ENCODE measurements at regions not wholly inside any gene's neighbourhood (a gene's known extent, or its start where the extent isn't known, plus 50 kb on each side); places are given as distances from the start of the nearest gene placed in this dataset.
A peak's percentile ranks its signal among the peaks of the same experiment; 100 is the strongest.

DNA sequence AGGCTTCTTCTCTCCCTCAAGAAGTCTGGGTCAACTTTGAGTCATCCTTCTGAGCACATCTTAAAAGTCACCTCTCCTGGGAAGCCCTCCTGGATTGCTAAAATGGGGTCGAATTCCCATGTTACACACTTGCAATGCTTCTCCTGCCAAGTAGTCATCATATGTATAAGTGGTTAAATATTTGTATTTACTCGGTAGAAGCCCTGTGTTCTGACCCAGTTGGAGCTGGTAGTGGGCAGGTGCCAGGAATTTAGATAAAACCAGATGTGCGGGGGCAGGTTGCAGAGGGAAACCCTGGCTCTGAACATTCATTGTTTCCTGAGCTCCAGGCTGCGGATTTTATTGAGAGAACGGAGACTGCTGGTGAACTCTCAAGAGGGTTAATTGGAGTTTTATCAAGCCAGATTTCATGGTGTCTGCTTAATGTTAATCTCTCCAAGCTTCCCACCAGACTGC lies 52.8 kb upstream of the RPL11 start:
- no peak overlapping the region for H2BK15ac ChIP-seq (ENCODE audit: low read depth, low read length)
- dilution Hi-C loops (cut with HindIII; ENCODE audit: low sequenced_read_pairs, unreplicated experiment) (no loop called here), in situ Hi-C loops (cut with MboI; ENCODE audit: low sequenced_read_pairs) (loop anchor here (5.0 to 25.0 kb wide), 2 partner anchors 92 to 652 kb away; no protein-coding TSS in a partner anchor)

More for the DNA sequence above, 52.8 kb upstream of the RPL11 start:
- H3K9ac ChIP-seq (ENCODE audit: low read depth, low read length): no peak overlapping the region
- H3K36me3 ChIP-seq (ENCODE audit: control insufficient read depth, insufficient read depth, low read length): no peaks in the 10 kb centered on the region
- ChIA-PET CTCF (interaction anchor here (6.4 kb wide), 1 partner anchor 94 kb away, joined by 49 read pairs; no protein-coding TSS in a partner anchor), POLR2A (ENCODE audit: unreplicated experiment) (no interaction called here)
- no peaks in the 10 kb centered on the region for H4K20me1 ChIP-seq (ENCODE audit: insufficient read depth, low read length)
- no TSS peak for BruUV-seq (replicated peaks)
- H3K4me3 ChIP-seq (ENCODE audit: insufficient read depth, low read depth, low read length): no peak overlapping the region
- peak; percentile 13 for DNase-seq
- 0 out of 2 replicates have a peak overlapping the region, but pooled peaks have one; percentile 34 for H2AK5ac ChIP-seq (ENCODE audit: low read depth, low read length)
- H3K9me3 ChIP-seq (ENCODE audit: control insufficient read depth, insufficient read depth, low read length): no peaks in the 10 kb centered on the region
- H2BK20ac ChIP-seq (ENCODE audit: low read depth, low read length): no peak overlapping the region
- TF ChIP-seq, protein P1, sequence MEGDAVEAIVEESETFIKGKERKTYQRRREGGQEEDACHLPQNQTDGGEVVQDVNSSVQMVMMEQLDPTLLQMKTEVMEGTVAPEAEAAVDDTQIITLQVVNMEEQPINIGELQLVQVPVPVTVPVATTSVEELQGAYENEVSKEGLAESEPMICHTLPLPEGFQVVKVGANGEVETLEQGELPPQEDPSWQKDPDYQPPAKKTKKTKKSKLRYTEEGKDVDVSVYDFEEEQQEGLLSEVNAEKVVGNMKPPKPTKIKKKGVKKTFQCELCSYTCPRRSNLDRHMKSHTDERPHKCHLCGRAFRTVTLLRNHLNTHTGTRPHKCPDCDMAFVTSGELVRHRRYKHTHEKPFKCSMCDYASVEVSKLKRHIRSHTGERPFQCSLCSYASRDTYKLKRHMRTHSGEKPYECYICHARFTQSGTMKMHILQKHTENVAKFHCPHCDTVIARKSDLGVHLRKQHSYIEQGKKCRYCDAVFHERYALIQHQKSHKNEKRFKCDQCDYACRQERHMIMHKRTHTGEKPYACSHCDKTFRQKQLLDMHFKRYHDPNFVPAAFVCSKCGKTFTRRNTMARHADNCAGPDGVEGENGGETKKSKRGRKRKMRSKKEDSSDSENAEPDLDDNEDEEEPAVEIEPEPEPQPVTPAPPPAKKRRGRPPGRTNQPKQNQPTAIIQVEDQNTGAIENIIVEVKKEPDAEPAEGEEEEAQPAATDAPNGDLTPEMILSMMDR (conservative IDR thresholded peaks at IDR 0.05; ENCODE audit: low read depth, low read length): no peak
- TF ChIP-seq, protein P2, sequence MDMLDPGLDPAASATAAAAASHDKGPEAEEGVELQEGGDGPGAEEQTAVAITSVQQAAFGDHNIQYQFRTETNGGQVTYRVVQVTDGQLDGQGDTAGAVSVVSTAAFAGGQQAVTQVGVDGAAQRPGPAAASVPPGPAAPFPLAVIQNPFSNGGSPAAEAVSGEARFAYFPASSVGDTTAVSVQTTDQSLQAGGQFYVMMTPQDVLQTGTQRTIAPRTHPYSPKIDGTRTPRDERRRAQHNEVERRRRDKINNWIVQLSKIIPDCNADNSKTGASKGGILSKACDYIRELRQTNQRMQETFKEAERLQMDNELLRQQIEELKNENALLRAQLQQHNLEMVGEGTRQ (IDR thresholded peaks at IDR 0.05; ENCODE audit: low read depth, low read length): no peak
- no peak for TF ChIP-seq RFX5 (IDR thresholded peaks at IDR 0.05; ENCODE audit: low read depth, low read length)
- TF ChIP-seq NFE2L2 (IDR thresholded peaks at IDR 0.05; ENCODE audit: low read depth, low read length): no peak
- no peak for TF ChIP-seq MXI1 (IDR thresholded peaks at IDR 0.05; ENCODE audit: borderline replicate concordance, low read depth, low read length)
- TF ChIP-seq, protein P3, sequence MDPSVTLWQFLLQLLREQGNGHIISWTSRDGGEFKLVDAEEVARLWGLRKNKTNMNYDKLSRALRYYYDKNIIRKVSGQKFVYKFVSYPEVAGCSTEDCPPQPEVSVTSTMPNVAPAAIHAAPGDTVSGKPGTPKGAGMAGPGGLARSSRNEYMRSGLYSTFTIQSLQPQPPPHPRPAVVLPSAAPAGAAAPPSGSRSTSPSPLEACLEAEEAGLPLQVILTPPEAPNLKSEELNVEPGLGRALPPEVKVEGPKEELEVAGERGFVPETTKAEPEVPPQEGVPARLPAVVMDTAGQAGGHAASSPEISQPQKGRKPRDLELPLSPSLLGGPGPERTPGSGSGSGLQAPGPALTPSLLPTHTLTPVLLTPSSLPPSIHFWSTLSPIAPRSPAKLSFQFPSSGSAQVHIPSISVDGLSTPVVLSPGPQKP (IDR thresholded peaks at IDR 0.05; ENCODE audit: borderline replicate concordance, low read depth, low read length): no peak
- TF ChIP-seq SMC3 (IDR thresholded peaks at IDR 0.05; ENCODE audit: low read depth, low read length): no peak
- TF ChIP-seq MAFK (IDR thresholded peaks at IDR 0.05; ENCODE audit: low read depth, low read length): no peak
- TF ChIP-seq POLR2A (IDR thresholded peaks at IDR 0.05; ENCODE audit: low read depth, low read length): no peak
- TF ChIP-seq CEBPB (IDR thresholded peaks at IDR 0.05; ENCODE audit: low read depth, low read length): no peak
- intact Hi-C loops (cut with micrococcal nuclease): loop anchor here (10.0 kb wide), 1 partner anchor 664 kb away; the partner anchor contains the start of gene LACTBL1
- H3K4ac ChIP-seq (ENCODE audit: low read depth, low read length): no peak overlapping the region
- H4K91ac ChIP-seq (ENCODE audit: insufficient read depth, low read depth, low read length): no peak overlapping the region
- no peak overlapping the region for H2BK120ac ChIP-seq (ENCODE audit: low read depth, low read length)
- no peak overlapping the region for H3K18ac ChIP-seq (ENCODE audit: low read depth, low read length)
- H3K27ac ChIP-seq (ENCODE audit: insufficient read depth, low read length): no peak overlapping the region
- ATAC-seq (ENCODE audit: low read depth): no peak
- no peak overlapping the region for H3K23ac ChIP-seq (ENCODE audit: low read depth, low read length)
- peaks cover 5% of the 10 kb centered on the region for H3K9me1 ChIP-seq (ENCODE audit: insufficient read depth, low read length)
- no peak overlapping the region for H2BK5ac ChIP-seq (ENCODE audit: low read depth, low read length, poor library complexity, severe bottlenecking)
- H3K56ac ChIP-seq (ENCODE audit: extremely low read depth, insufficient read depth, low read length): no peak overlapping the region
- H3K4me2 ChIP-seq (ENCODE audit: low read depth, low read length): no peak overlapping the region
- no peak overlapping the region for H4K5ac ChIP-seq (ENCODE audit: low read depth, low read length)
- no peak overlapping the region for H2AFZ ChIP-seq (replicated peaks; ENCODE audit: low read length, poor library complexity)
- no peak overlapping the region for H3K14ac ChIP-seq (replicated peaks; ENCODE audit: low read depth, low read length)
- no peak overlapping the region for H4K8ac ChIP-seq (ENCODE audit: low read depth in 2 of 2, low read length in 2 of 2)
- WGBS, 2 experiments (ENCODE audit: extremely low coverage in 2 of 2, insufficient read length in 1 of 2): no CpG with 5 or more reads among the region's 5 CpGs
- peaks cover 2% of the 10 kb centered on the region for H3K27me3 ChIP-seq (ENCODE audit: control insufficient read depth, insufficient read depth, low read length)
- no peak overlapping the region for H2AK9ac ChIP-seq (replicated peaks; ENCODE audit: low read depth, low read length, poor library complexity)
- H3K79me1 ChIP-seq (ENCODE audit: low read depth in 1 of 2, low read length in 2 of 2): peaks cover 7 to 27% of the 10 kb centered on the region in 2 experiments; a peak in 3 of 4 replicates
- peaks cover 6% of the 10 kb centered on the region for H3K4me1 ChIP-seq (ENCODE audit: control insufficient read depth, insufficient read depth, low read length)
